Kidney glomerular epithelial cell (primary cell): ENCODE measurements at regions not wholly inside any gene's neighbourhood (a gene's known extent, or its start where the extent isn't known, plus 50 kb on each side); places are given as distances from the start of the nearest gene placed in this dataset.

Experiments
- DNase-seq: peaks from one replicate; lab custom pipeline; 2025; lab: John Stamatoyannopoulos, UW

- DNase-seq, result no peak
Measured at GRCh38 chr18:24936691-24937090, 415.3 kb downstream of the ZNF521 start.

DNA sequence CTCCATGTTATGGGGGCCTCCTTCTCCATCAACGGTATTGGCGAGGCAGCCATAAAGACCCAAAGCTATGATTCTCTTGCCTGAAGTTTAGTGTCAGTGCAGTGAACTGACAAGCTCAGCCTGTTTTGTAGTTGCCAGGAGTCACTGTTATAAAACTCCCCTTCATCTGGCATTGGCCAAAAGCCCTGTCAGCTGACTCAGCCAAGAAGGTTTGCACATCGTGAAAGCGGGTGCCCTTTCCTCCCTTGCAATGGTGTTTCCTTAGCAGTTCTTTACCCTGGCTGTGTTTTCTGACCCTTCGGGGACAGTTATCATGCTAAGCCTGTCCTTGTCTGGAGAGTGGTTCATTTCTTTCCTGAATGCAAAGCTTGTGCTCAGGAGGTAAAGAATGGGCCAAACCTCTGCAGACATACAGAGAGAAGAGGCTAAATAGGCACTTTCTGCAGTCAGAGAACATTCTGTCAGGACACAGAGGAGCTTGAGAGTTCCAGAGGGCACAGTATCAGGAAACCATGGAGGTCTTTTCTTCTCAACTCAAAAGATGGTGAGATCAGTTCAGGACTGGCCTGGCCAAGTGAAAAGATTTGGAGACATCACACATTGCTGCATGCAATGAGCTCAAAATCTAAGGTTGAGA is 414.2 kb downstream of the ZNF521 start:
- DNase-seq, result no peak

DNA sequence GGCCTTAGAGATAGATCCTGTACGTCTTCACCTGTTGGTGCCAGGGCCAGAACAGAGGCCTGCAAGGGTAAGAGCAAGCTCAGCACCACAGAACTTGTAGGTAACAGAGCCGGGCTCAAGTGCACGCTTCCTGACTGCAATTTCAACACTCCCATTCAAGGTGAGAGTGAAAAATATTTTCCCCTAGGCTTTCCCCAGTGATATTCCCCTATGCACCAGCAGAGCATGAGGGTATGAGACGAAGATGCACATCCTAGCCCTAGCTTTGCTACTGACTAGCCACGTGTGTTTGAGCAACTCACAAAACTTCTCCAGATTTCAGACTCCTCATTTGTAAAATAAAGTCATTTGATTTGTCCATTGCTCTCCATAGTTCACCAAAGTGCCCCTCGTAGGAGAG is 411.6 kb downstream of the ZNF521 start:
- no peak for DNase-seq

DNA sequence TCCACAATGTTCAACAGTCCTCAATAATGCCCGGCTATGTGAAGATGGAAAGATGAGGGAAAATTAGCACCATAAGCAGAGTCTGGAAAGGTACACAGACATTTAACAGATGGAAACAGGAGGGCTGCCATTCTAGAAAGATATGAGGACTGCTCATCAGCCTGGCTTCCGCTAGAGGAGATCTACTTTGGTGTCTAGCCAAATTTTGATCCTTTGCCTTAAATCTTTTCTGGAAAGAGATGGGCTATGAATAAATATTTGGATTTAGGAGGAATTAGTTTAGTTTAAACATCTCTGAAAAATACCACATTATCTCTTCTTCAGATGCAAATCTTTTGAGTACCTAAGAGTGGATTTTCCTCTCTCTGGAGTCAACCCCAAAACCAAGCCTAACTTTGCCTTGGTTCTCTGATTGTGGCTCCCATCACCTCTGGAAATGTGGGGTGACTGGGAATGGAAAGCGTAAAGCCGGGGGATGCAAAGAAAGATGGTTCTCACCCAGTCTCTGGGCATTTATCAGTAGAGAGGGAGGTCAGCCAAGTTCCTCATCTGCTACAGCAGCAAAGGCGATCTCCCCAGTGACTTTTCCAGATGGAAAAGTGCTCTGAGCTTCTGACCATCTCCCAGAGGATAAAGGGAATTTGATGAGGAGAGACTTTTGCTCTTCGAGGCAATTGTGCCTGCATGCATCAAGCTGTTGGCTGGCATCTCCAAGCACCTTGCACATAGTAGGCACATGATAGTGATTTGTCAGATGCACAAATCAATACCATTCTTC is 410.6 kb downstream of the ZNF521 start:
- DNase-seq, result no peak

DNA sequence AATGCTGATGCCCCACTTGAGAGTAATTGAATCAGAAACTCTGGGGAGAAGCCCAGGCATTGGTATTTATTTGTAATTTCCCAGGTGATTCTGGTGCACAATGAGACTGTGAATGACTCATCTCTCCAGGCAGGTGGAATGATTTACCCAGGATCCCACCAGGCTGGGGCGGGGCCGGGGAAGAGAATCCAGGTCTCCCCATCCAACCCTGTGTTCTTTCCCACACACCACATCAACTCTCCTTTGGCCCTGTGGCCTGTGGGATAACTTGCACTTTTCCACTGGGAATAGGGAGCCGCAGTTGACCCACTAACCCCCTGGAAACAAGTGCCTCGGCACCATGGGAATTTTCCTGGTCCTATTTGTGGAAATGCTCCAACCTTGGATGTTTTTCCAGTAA is 409.8 kb downstream of the ZNF521 start:
- no peak for DNase-seq

DNA sequence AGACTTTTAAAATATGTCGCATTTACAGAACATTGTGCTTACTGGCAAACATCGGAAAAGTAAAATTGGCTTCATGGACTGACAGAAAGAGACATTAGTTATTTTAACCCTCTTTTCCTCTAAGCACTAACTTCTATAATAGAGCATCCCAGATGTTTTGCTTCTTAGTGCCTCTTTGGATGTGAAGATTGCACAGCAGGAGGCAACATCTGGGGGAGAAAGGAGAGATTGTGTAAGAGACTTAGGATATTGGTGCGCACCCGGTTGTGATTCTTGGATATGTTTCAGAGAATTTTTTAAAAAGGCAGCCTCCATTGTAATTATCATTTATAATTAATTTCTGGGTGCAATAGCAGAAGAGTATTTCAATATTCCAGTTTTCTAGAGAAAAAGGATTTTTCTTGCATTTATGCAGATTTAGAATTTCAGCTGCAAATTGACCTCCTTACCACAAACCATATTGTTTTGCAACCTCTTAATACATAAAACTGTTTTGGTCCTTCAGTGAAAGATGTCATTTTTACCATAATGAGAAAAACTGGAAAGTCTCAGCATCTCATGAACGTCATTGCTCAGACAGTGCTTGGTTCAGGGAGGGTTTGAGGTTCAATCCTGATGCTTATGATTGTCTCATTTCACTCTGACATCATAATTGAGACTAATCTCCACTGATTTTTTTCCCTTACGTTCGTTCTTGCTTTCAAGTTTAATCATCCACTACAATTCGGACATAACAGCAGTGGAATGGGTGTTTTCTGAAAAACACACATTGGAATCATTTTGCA is 404.3 kb downstream of the ZNF521 start:
- no peak for DNase-seq

DNA sequence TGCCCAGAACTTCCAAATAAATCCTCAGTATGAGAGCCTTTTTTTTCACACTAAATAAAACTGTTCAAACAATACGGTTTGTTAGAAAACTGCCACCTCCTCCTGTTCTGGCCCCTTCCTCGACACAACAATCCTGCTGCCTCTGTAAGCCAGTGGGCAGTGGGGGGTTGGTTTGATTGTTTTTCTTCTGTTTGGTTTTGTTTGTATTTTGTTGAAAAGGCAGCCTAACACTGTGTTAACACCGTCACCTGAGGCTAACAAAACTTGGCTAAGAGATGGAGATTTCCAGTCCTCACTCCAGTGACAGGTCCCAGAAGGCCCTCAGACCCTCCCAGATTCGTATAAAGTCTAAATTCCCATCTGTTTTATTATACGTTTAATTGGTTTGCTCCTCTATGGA is 402.1 kb downstream of the ZNF521 start:
- no peak for DNase-seq

GRCh38 chr18:24954341-24954740 is 397.6 kb downstream of the ZNF521 start:
- no peak for DNase-seq

DNA sequence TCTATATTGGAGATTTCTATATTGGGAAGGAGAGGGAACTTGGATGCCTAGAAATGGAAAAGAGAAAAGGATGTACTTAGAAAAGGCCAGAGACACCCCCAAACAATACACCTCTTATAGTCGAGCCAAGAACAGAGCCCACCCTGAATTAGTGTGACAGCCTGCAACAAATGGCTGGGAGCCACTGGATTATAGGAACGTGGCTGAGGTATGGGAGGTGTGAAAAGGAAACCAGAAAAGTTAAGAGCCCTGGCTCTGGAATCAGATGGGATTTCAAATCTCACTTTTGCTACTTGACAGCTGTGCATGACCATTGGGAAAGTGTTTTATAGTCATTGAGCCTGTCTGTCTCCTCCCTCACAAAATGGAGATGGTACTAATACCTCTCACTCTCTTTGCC is 394.0 kb downstream of the ZNF521 start:
- no peak for DNase-seq

DNA sequence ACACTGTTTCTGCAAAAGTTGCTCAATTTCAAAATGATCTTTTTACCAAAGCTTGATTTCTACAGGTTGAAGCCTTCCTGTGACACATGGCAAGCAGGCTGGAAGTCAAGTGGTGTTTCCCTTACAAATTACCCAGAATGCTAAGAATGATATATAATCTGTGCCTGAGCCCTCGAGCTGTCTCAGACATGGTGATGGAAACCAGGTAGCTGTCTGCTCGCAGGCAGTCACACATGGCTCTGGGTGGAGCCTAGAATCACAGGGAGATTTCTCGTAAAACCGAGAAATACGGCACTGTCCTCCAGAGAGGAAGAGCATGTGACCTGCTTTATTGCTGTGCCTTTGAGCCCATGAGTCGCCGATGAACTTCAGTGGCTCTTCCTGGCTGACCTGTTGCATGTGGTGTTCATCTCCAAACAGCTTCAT is 392.9 kb downstream of the ZNF521 start:
- no peak for DNase-seq

DNA sequence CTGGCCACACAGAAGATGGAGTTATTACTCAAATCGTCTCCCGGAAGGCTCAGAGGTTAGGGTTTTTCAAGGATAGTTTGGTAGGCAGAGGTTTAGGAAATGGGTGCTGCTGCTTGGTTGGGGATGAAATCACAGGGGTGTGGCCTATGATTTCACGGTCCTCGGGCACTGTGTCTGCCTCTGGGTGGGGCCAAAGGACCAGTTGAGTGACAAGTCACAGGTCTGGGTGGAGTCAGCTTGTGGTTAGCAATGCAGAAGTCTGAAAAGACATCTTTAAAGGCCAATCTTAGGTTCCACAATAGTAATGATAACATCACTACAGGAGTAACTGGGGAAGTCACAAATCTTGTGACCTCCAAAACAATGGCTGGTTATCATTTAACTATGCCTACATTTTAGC is 387.8 kb downstream of the ZNF521 start:
- DNase-seq, result no peak

GRCh38 chr18:24968238-24968775 is 383.7 kb downstream of the ZNF521 start:
- no peak for DNase-seq

- DNase-seq, result no peak
Measured at GRCh38 chr18:24972577-24972976, 379.4 kb downstream of the ZNF521 start.

DNA sequence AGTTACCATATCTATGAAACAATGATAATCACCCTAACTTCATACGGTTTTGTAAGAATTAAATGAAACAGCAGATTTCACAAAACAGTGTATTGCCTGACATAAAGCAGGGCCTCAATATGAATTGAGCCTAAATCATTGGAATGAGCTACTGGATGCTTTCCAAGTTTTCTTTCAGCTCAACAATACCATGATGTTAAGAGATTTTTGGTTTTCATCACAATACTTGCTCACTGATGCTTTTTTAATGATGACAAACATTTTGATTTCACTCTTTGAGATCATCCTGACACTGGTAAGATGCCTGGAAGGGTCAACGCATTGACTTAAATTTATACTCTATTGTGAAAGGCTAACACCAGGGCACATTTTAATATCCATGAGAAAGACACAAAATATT is 377.5 kb downstream of the ZNF521 start:
- no peak for DNase-seq

DNA sequence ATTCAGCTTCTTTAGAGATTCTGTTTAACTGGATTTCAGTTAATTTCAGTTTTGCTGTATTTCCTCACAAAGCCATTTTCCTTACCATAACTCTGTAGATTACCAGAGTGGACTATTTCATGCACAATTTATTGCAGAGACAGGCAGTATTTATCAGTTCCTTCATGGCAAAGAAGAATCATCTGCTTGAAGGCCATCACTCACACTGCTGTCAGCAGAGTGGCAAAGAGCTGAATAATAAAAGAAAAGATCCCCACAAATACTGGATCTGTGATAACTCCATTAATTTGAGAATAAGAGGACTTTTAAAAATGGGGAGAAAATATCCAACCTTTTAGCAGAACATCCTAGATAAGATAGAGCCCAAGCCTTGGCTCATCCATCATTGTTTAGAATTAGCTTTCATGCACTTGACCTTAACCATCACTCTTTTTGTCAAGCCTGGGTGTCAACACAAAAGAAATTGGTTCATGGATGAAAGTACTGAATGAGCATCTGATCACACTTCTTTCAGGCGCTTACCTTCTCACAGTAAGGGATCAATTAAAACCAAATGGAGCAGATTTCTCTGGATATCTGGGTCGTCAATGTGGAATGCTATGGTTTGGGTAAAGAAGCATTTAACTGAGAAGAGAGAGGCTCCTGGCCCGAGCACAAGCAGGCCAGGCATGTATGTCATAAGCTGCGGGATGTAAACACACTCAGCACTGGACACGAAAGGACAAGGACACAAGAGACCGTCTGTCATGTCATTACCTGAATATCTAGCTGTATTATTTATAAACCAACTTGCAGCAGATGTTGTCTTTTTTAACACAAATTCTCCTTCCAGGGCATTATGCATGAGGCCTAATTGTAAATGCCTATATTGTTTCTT is 376.2 kb downstream of the ZNF521 start:
- no peak for DNase-seq

DNA sequence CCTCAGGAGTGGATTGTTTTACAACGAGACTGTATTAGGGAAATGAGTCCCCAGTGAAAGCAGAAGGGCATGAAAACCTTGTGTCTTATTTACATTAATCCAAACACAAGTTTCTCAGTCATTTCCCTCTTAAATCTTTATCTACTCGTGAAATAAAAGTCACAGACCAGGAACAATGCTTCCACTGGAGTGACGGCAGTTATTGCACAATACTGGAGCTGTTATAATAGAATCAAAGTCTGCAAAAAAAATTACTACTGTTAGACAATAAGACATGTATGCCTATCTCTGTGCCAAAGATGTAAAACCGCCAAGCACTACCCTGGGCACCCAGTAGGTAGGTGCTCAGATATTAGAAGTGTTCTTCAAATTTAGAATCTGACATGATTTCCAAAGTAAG is 375.5 kb downstream of the ZNF521 start:
- DNase-seq, result no peak

GRCh38 chr18:24979235-24979634 is 372.7 kb downstream of the ZNF521 start:
- no peak for DNase-seq

DNA sequence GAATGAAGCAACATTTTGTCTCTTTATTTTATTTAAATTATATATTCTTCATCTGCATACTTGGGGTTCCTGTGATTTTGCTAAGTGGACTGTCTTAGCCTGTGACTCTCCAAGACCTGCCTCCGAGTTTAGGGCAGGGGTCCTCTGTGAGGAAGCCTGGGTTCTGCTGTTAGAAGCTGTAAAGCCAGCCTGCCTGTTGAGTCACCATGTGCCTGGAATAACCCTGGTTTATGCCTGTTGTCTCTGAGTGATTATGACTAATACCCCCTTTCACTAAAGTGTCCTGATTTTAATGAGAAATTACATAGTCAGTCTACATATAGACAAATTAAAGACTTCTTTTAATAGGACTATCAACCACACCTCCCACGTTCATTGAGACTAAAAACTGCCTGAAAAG is 369.1 kb downstream of the ZNF521 start:
- DNase-seq, result no peak

- DNase-seq, result no peak
Measured at GRCh38 chr18:24983566-24984139, 368.3 kb downstream of the ZNF521 start.

GRCh38 chr18:24985586-24985985 is 366.4 kb downstream of the ZNF521 start:
- DNase-seq, result no peak

- no peak for DNase-seq
Measured at GRCh38 chr18:24986666-24987302, 365.2 kb downstream of the ZNF521 start.
